SKM-1 treated with dmso at 0.1 percent for 144 hours (cell line): ENCODE measurements at regions not wholly inside any gene's neighbourhood (a gene's known extent, or its start where the extent isn't known, plus 50 kb on each side); places are given as distances from the start of the nearest gene placed in this dataset.
"Not testable (repeated sequence)": the region's sequence is repeated elsewhere in the genome, so short reads cannot be mapped to it uniquely, and the experiment has no call there.

Experiments used
- DNase-seq: peaks from one replicate; lab custom pipeline; 2025; ENCODE audit not compliant: unreplicated experiment; lab: John Stamatoyannopoulos, UW

DNA sequence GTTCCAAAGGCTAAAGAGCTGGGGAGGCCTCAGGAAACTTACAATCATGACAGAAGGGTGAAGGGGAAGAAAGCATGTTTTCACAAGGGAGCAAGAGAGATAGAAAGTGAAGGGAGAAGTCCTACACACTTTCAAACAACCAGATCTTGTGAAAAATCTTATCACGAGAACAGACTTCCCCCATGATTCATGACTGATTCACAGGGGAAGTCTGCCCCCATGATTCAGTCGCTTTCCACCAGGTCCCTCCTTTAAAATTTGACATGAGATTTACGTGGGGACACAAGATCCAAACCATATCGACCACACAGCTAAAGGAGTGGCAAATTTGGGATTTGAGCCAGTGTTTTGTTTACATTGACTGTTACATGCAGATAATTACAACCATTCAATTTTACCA is 971.1 kb upstream of the HS3ST1 start:
- no peak for DNase-seq

DNA sequence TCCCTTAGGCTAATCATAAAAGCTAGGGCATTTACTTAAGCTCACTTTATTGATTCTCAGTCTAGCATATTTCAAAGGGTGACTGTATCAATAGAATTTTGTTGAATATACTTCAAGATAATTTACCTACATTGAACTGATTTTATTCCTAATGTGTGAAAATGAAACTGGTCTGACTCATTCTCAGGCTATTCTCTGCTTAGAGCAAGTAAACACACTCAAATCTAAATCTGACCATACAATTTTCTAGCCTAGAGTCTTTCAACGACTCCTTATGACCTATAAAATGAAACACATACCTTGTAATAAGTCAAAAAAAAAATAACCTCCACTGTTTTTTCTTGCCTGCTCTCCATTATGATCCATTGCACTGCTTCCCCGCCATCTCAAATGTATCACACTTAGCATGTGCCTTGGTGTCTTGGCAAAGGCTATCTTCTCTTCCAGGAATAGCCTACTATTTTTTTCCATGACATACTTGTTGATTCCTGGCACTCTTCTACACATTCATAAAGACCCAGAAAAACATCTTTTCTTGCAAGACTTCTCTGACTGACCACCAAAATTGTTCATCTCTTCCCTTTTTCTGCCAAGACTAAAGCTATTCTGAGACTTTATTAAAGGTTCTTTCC is 965.1 kb upstream of the HS3ST1 start:
- no peak for DNase-seq

DNA sequence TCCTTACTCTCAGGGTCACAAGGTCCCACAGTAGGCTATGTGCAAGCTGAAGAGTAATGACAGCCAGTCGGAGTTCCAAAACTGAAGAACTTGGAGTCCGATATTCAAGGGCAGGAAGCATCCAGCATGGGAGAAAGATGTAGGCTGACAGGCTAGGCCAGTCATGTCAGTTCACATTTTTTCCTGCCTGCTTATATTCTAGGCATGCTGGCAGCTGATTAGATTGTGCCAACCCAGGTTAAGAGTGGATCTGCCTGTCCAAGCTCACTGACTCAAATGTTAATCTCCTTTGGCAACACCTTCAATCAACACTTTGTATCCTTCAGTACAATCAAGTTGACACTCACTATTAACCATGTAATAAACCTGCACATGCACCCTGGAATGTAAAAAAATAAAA is 960.9 kb upstream of the HS3ST1 start:
- DNase-seq, result no peak

DNA sequence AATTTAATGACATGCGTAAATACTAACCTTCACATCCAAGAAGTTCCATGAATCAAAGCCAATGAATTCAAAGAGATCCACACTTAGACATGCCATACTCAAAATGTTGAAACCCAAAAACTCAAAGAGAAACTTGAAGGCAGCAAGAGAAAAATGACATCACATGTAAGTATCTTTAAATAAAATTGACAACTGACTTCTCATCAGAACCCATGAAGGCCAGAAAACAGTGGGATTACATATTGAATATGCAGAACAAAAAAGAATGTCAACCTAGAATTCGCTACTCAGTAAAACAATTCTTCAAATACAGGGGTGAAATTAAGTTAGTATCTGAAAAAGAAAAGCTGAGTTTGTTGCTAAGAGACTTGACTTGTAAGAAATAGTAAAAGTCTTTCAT is 953.9 kb upstream of the HS3ST1 start:
- no peak for DNase-seq

DNA sequence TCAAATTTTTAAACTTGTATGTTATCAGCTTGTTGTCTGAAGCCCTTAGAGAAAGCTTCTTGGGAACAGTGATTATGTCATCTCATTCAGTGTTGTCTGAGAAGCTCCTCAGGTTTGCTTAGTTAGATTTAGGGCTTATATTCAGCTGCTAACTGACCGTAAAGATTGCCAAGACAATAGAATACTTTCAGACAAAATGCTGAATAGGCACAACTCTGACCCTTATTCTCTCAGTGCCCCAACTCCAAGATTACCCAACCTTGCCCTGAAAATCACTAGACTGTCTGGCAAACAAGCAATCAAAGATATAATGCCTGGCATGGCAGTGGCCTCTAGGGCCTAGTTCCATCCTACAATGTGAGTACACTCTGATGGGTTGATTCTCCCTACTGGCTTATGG is 950.5 kb upstream of the HS3ST1 start:
- no peak for DNase-seq

DNA sequence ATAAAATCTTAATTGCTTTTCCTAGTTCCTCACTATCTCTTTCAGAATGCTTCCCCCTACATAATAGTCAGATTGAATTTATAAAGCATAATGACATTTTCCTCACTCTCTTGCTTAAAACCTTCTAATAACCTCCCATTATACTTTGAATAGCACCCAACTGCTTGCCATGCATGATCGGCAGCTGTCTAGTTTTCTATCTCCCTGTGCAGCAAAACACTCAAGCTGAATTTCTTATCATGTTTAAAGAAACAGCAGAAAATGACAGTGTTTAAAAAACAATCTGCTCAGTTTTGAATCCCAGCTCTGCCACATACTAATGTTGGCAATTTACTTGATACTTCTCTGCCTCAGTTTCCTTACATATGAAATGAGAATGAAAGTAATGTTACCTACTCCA is 947.1 kb upstream of the HS3ST1 start:
- DNase-seq, result no peak

DNA sequence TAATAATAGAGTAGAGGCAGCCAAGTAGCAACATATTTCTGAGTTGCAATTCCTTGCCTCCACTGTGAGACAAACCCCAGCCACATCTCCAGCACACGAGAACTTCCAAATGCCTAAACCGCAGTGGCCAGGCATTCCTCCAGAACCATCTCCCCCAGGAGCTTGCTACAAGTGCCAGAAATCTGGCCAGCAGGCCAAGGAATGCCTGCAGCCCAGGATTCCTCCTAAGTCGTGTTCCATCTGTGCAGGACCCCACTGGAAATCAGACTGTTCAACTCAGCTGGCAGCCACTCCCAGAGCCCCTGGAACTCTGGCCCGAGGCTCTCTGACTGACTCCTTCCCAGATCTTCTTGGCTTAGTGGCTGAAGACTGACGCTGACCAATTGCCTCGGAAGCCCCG is 937.2 kb upstream of the HS3ST1 start:
- not testable (repeated sequence) for DNase-seq

DNA sequence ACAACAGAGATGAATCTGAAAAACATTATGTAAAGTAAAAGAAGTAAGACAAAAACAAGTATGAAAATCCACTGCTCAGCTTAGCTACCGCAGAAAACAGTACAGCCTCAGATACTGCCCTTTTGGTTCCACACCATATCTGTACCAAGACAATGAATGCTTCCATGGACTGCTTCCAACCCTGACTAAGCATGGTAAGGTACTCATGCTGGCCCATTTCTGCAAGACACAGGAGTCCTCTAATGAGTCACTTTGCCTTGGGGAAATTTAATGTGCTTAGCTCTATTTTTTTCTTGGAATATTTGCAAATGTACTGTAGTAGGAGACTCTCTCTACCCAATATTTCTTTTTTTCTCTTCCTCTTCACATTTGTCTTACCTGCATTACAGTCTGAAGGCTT is 931.7 kb upstream of the HS3ST1 start:
- DNase-seq, result no peak

DNA sequence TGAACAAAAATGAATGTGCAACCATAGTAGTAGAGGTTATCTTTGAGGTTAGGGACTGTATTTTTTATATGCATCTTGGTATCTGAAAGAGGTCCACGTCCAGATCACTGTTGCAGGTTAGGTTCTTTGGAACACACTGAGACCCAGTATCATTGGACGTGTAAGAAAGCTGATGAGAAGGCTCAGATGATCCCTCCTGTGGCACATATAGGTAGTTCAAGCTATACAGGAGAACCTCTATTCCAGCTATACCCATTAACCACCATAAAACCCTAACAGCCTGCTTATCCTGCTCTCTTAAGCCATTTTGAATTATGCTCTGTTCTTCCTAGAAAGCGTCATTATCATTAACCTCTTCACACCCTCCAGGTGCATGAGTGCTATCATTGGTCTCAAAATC is 930.7 kb upstream of the HS3ST1 start:
- DNase-seq, result no peak

DNA sequence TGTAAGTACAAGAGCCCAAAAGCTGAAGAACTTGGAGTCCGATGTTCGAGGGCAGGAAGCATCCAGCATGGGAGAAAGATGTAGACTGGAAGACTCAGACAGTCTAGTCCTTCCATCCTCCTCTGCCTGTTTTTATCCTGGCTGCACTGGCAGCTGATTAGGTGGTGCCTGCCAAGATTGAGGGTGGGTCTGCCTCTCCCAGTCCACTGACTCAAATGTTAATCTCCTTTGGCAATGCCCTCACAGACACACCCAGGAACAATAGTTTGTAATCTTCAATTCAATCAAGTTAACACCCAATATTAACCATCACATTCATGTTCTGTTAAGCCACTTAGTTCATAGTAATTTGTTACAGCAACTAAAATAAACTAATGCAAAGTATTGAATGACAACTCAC is 904.4 kb upstream of the HS3ST1 start:
- DNase-seq, result not testable (repeated sequence)

DNA sequence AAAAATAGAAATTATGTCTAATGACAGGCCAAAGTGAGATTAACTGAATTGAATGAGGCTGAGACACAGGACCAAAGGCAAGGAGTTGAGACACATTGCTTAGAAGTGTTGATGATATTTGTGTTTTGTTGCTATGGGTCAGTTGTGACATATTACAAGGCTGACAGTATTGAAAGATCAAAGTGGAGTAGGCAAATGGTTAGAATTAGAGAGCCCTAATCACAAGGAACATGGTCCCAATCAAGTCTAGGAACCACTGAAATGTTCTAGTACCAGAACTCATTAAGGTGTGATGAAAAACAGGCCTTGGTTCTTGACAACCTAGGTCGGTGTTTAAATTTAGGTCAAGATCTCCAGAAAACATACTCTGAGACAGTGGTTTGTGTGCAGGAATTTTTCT is 896.3 kb upstream of the HS3ST1 start:
- no peak for DNase-seq

DNA sequence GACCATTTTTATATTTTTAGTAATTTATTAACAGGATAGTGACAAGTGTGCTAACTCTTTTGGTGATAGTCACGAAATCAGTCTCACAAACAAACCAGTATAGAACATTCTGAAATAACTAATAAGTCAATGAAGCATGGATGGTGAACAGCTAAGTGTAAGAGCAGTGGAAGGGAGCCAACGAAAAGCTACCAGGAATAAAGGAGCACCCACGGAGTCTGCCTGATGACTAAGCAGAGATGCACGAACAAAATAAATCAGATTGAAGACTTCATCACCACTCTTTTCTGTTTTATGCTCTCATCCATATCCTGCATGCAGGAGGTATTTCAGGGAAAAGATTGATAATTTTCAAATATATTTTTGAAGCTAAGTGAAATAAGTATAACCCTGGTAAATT is 891.1 kb upstream of the HS3ST1 start:
- no peak for DNase-seq

DNA sequence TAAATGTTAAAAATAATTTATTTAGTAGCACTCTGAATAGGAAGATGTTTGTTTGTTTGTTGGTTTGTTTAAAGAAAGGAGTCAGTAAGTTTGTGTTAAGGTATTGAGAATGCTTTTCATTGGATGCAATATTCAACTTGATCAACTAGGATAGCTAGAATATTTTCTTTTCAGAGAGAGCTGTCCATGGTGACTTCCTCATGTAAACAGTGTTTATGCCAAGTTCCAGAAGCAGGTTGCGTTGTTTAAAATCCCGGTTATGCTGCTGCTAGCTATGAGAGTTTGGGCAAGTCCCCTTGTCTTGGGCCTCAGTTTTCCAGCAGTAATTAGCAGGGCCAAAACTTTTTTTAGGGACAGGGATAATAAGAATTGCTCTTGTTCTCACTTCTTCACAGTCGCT is 876.2 kb upstream of the HS3ST1 start:
- DNase-seq, result no peak

DNA sequence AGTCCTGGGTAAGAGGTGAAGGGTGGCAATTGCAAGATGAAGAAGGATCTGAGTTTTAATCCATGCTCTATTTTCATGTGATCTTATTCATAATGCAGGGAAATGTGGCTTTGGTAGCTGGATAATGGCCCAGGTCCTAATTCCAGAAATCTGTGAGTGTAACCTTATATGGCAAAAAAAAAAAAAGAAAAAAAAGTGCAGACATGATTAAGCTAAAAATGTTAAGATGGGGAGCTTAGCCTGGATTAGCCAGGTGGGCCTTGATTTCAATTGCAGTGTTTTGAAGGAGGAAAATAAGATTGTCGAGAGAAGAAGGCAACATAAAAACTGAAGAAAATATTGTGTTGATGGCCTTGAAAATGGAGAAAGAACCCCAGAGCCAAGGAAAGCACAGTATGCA is 867.7 kb upstream of the HS3ST1 start:
- DNase-seq, result no peak

DNA sequence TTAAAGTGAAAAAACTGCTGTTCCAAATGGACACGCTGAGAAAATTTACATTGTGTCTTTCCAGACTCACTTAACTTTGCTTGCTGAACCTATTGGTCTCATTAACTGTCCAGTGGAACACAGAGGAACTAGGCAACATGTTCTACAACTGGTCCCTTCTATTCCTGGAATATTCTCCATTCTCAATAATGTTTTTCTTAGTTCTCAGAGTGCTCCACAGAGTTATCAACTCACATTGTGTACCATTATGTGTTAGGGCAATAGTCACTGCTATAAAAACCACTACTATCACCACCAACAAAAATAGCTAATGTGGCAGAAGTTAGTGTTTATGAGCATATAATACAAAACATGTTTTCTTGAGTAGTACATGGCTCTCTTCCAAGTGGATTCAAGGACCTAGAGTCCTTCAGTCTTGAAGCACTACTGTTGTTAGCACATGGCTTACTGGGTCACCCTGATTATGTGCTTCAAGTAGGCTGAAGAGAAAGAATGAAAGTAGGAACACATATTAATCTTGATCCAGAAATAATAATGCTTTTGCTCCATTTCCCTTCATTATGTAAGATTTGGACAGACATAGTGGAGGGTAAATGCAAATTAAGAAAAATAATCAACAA is 865.3 kb upstream of the HS3ST1 start:
- no peak for DNase-seq

DNA sequence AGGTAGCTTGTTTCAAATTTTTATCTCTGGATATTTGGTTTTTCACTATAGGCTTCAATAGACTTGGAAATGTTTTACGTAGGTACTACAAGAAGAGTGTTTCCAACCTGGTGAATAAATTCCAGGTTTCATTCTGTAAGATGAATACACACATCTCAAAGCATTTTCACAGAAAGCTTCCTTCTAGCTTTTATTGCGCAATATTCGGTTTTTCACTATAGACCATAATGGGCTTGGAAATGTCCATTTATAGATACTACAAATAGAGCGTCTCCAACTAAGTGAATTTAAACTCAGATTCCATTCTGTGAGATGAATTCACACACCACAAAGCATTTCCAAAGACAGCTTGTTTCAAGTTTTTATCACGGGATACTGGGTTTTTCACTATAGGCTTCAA is 857.7 kb upstream of the HS3ST1 start:
- peak; percentile 6 for DNase-seq

DNA sequence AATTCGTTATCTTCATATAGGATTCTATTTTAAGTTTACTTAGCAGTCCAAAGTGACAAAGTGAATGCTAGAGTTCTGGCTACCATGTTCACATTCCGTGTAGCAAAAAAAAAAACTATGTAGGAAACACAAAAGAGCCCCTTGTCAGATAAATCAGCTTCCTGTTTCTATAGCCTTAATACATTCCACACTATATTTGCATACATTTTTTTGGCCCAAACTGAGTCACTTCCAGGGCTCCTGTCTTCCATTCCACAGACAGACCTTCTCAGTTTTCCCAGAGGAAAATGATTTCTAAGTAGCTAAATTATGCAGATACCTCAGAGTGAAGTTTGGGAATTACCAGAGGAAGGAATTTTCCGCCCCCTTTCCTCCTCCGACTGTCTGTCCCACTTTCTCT is 841.9 kb upstream of the HS3ST1 start:
- no peak for DNase-seq

DNA sequence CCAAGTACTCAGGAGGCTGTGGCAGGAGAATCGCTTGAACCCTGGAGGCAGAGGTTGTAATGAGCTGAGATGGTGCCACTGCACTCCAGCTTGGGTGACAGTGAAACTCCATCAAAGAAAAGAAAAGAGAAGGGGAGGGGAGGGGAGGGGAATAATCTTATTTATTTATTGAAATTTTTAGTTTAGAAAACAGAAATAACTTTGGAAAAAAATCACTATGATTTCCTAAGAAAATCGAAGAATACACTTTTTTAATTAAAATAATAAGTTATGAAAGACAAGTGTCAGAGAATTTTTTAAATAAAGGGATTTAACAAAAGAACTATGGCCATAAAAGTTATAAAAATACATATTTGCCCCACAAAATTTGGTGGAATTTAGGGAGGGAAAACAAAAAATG is 836.9 kb upstream of the HS3ST1 start:
- DNase-seq, result no peak

DNA sequence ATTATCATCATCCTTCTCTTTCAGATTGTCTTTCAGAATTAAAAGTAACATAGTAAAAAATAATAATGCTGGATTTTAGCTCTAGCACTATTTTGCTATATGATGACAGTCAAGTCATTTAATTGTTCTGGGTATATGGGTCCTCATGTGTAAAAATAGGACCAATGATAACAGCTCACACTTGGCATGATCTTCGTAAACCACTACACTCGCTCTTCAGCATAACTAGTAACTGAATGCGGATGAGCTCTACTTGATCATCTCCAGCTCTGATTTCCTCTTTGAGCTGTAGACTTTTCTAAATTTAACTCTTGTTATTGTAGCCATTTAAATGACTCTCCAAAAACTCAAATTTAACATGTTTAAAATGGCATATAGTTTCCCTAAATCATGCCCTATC is 831.8 kb upstream of the HS3ST1 start:
- DNase-seq, result no peak

DNA sequence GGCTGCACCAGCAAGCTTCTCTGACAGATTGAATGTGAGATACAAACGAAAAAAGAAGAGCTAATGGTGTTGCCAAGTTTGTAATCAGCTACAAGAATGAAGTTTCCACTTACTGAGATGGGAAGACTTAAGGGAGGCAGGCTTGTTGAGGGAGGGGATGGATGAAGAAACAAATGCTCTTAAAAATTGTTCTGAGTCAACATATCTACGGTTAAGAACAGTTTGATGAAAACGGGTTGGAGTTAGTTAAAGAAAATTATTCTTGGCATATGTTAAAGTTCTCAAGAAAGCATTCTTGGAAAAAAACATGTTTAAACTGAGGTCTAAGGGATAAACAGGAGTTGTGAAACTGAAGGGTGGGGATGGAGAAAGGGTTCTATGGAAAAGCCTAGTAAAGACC is 816.3 kb upstream of the HS3ST1 start:
- DNase-seq, result no peak

DNA sequence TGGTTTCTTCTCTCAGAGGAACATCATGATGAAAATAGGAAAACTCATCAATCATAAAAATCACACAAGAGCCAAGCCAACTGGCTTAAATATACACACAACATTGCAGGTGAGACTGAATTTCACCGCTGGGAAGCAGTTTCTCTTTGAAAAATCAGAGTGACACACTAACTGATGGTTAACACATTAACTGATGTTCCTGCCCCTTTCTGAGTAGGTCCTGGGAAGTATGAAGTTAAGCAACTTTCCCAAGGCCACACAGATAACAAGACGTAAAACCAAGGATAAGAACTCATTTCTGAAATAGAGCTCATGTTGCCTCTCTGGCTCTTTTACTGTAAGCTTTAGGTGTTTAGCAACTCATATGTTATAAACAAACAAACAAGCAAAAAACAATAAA is 813.7 kb upstream of the HS3ST1 start:
- no peak for DNase-seq

DNA sequence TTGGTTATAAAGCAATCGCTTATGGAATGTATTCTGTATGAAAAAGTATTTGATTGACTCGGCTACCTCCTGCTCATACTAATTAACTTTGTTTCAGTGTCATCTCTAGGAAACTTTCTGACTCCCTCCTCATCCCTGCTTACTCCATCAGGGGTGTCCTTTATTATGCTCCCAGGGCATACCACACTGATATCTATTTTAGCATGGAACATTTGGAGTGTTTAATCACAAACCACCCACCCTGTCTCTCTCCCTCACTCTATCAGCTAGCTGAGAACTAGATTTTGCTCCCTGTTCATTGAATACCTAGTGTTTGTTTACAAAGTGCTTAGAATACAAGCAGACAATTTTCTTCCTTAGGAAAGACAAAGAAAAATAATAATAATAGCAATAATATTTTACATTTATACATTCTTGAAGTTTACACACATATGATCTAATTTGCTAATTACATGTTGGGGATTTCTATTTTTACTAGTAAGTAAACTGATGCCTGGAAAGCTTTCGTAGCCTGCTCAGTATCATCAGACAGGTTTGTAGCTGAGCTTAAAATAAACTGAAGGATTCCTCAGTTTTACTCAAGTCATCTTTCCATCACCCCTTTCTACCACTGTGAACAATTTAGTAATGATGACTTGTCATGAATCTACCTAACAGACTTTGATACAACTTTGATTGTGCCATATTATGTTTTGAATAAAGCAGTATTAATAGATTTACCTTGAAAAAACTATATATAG is 811.4 kb upstream of the HS3ST1 start:
- DNase-seq, result no peak

DNA sequence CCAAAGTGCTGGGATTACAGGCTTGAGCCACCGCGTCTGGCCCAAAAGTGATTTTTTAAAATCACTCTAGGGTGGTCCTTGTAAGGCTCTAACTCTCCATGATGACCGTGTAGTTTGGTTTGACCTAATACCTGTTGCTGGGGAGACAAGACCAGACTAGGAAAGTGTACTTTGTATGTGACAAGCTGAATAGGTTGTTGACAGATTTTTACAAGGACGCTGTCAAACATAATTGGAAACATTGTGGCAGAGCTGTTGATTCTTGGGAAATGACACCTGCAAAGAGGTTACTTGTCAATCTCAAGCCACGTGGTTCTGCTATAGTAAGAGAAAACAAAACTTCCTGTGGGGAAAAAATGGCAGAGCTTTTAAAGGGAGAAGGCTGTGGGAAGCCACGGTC is 802.4 kb upstream of the HS3ST1 start:
- DNase-seq, result no peak
